Psoas muscle (tissue), 7 donors: ENCODE measurements at regions not wholly inside any gene's neighbourhood (a gene's known extent, or its start where the extent isn't known, plus 50 kb on each side); places are given as distances from the start of the nearest gene placed in this dataset.

Source experiments
- ATAC-seq, 4 donors: fragments of 200-7000 bp; cut with Tn5 transposase; one replicate each; pipeline ENCODE4 v1.9.1; 2020; ENCODE audit warnings: moderate library complexity in 3 of 4, mild to moderate bottlenecking in 2 of 4
- DNase-seq, 2 donors: peaks; one replicate each; pipeline ENCODE4 v3.0.0-alpha.2; 2020
- H3K27ac ChIP-seq: fragments of 200-600 bp; one replicate; pipeline ENCODE4 v1.8.0; 2022
- H3K27me3 ChIP-seq, 3 donors: fragments of 200-600 bp in 1 of 3; one replicate each; pipeline versions ENCODE4 v1.6.1 to v1.8.0; 2013 to 2022; ENCODE audit warnings: low read length in 2 of 3, mild to moderate bottlenecking in 2 of 3, moderate library complexity in 1 of 3; ENCODE audit not compliant: insufficient read depth in 3 of 3
- H3K36me3 ChIP-seq, 2 donors: fragments of 200-600 bp in 1 of 2; one replicate each; pipeline versions ENCODE4 v1.6.1 to v1.8.0; 2013 to 2022; ENCODE audit warnings: low read depth in 1 of 2, mild to moderate bottlenecking in 1 of 2, moderate library complexity in 1 of 2; ENCODE audit not compliant: insufficient read depth in 1 of 2
- H3K4me1 ChIP-seq: fragments of 200-600 bp; one replicate; pipeline ENCODE4 v1.8.0; 2022
- H3K4me3 ChIP-seq: fragments of 200-600 bp; one replicate; pipeline ENCODE4 v1.8.0; 2022; ENCODE audit warnings: mild to moderate bottlenecking
- H3K9me3 ChIP-seq: fragments of 200-600 bp; one replicate; pipeline ENCODE4 v1.8.0; 2022
- CTCF ChIP-seq: fragments of 200-600 bp; IDR thresholded peaks from one replicate; pipeline ENCODE4 v1.8.0; 2022; ENCODE audit warnings: antibody characterized with exemption
- WGBS, 3 donors: extraction: QIAGEN DNeasy Blood & Tissue Kit; methylation state at CpG; one replicate each; pipeline versions ENCODE4 v1.1.6 to v1.1.7; 2013; 5-methylcytosine and 5-hydroxymethylcytosine counted together
- intact Hi-C, 2 donors: fragments of 100-400 bp; cut with DNase I; formaldehyde crosslinking; loops; one replicate each; pipeline versions ENCODE4 v1.11.0 to v1.14.2; 2022
- donor health status: healthy with polysubstance abuse.
- donor health status: DM: no; HTN: no; CAD: no; lungs with moderate emphysema.
- donor health status: Bipolar disorder and iron deficiency.
- donor health status: healthy.
- donor health status: DM: yes; HTN: yes; CAD: no.
- donor health status: DM: no; HTN: no; CAD: no.
- donor health status: DM: yes; HTN: yes; CAD: no.

- Histone ChIP-seq H3K27ac (no peak overlapping the region), H3K4me1 (no peaks in the 10 kb centered on the region), H3K27me3 (no peaks in the 10 kb centered on the region), H3K4me3 (no peak overlapping the region), H3K36me3 (no peaks in the 10 kb centered on the region), H3K9me3 (no peaks in the 10 kb centered on the region)
- intact Hi-C loops: no loop called here
- no peak for TF ChIP-seq CTCF
- DNase-seq: no peak
- WGBS, 3 donors: 80 to 88% (median 88%) methylated on average over 4 of the region's 4 CpGs
- no peak for ATAC-seq
Measured at GRCh38 chr15:49734831-49735508, 114.1 kb downstream of the DTWD1 start.

- intact Hi-C loops: no loop called here
- H3K4me3 ChIP-seq: no peak overlapping the region
Measured at GRCh38 chr15:49737127-49737526, 116.3 kb downstream of the DTWD1 start.

GRCh38 chr15:49741712-49742111, 120.9 kb downstream of the DTWD1 start:
- peaks cover 4% of the 10 kb centered on the region for H3K9me3 ChIP-seq
- no peaks in the 10 kb centered on the region for H3K27me3 ChIP-seq
- no peak for TF ChIP-seq CTCF
- H3K27ac ChIP-seq: no peak overlapping the region
- H3K36me3 ChIP-seq: no peaks in the 10 kb centered on the region
- H3K4me3 ChIP-seq: no peak overlapping the region
- DNase-seq (no peak), ATAC-seq (no peak)
- intact Hi-C loops: no loop called here
- no peaks in the 10 kb centered on the region for H3K4me1 ChIP-seq

More at GRCh38 chr15:49737127-49737526, 116.3 kb downstream of the DTWD1 start:
- H3K27ac ChIP-seq: no peak overlapping the region
- DNase-seq (no peak), ATAC-seq (no peak)
- no peaks in the 10 kb centered on the region for H3K36me3 ChIP-seq
- H3K4me1 ChIP-seq: no peaks in the 10 kb centered on the region
- no peaks in the 10 kb centered on the region for H3K9me3 ChIP-seq
- no peaks in the 10 kb centered on the region for H3K27me3 ChIP-seq
- no peak for TF ChIP-seq CTCF

GRCh38 chr15:49742381-49742780, 121.5 kb downstream of the DTWD1 start:
- H3K36me3 ChIP-seq: no peaks in the 10 kb centered on the region
- WGBS, 3 donors: 26 to 38% (median 32%) methylated on average over 3 of the region's 3 CpGs
- no peaks in the 10 kb centered on the region for H3K27me3 ChIP-seq
- peaks cover 4% of the 10 kb centered on the region for H3K9me3 ChIP-seq
- DNase-seq (peak in 1 of 2 donors; percentile 28), ATAC-seq (no peak)
- H3K27ac ChIP-seq: no peak overlapping the region
- no peak for TF ChIP-seq CTCF
- intact Hi-C loops: no loop called here
- no peaks in the 10 kb centered on the region for H3K4me1 ChIP-seq
- no peak overlapping the region for H3K4me3 ChIP-seq

GRCh38 chr15:49747340-49747739, 126.5 kb downstream of the DTWD1 start:
- TF ChIP-seq CTCF: no peak
- Histone ChIP-seq H3K4me1 (no peaks in the 10 kb centered on the region), H3K27ac (no peak overlapping the region), H3K4me3 (no peak overlapping the region), H3K9me3 (peaks cover 4% of the 10 kb centered on the region), H3K27me3 (no peaks in the 10 kb centered on the region), H3K36me3 (no peaks in the 10 kb centered on the region)
- intact Hi-C loops: no loop called here
- DNase-seq (no peak), ATAC-seq (no peak)
- 76 to 84% (median 79%) methylated on average over 1 of the region's 1 CpG for WGBS, 3 donors
